HepG2 (cell line): ENCODE measurements at regions not wholly inside any gene's neighbourhood (a gene's known extent, or its start where the extent isn't known, plus 50 kb on each side); places are given as distances from the start of the nearest gene placed in this dataset.

Experiments used
- MBD4 ChIP-seq: IDR thresholded peaks from 2 replicates; pipeline ENCODE4 v1.6.1; 2012; ENCODE audit warnings: low read length, inconsistent platforms, borderline replicate concordance
- NAIF1 ChIP-seq: sonication (generic); formaldehyde crosslinking; IDR thresholded peaks from 2 replicates; pipeline ENCODE4 v1.5.0; 2020; ENCODE audit warnings: mild to moderate bottlenecking, missing genetic modification reagents, borderline replicate concordance
- PCBP2 ChIP-seq: fragments of 200-400 bp; formaldehyde crosslinking; optimal IDR thresholded peaks from 2 replicates; pipeline ENCODE3; 2018; ENCODE audit warnings: low read length, low read depth; ENCODE audit not compliant: poor library complexity, severe bottlenecking
- REPIN1 ChIP-seq: sonication (generic); formaldehyde crosslinking; IDR thresholded peaks from 2 replicates; pipeline ENCODE4 v1.8.0; 2022; ENCODE audit warnings: missing genetic modification reagents, low read depth, mild to moderate bottlenecking, borderline replicate concordance
- ZBTB42 ChIP-seq: sonication (generic); formaldehyde crosslinking; IDR thresholded peaks from 2 replicates; pipeline ENCODE4 v1.5.0; 2020; ENCODE audit warnings: mild to moderate bottlenecking, missing genetic modification reagents
- ZNF337 ChIP-seq: sonication (generic); formaldehyde crosslinking; IDR thresholded peaks from 2 replicates; pipeline ENCODE4 v1.5.1; 2020; ENCODE audit warnings: missing genetic modification reagents, low read depth, mild to moderate bottlenecking, borderline replicate concordance
- ZNF33A ChIP-seq: sonication (generic); formaldehyde crosslinking; IDR thresholded peaks from 2 replicates; pipeline ENCODE4 v1.5.1; 2020; ENCODE audit warnings: missing genetic modification reagents, mild to moderate bottlenecking, moderate library complexity, borderline replicate concordance
- ZNF34 ChIP-seq: sonication (generic); formaldehyde crosslinking; IDR thresholded peaks from 2 replicates; pipeline ENCODE4 v1.4.0; 2020; ENCODE audit warnings: mild to moderate bottlenecking, missing genetic modification reagents, borderline replicate concordance
- ZNF383 ChIP-seq: sonication (generic); formaldehyde crosslinking; IDR thresholded peaks from 2 replicates; pipeline ENCODE4 v1.4.0; 2020; ENCODE audit warnings: missing genetic modification reagents, mild to moderate bottlenecking, borderline replicate concordance
- ZNF496 ChIP-seq: sonication (generic); formaldehyde crosslinking; IDR thresholded peaks from 2 replicates; pipeline ENCODE4 v1.8.1; 2023; ENCODE audit warnings: mild to moderate bottlenecking, moderate library complexity, missing genetic modification reagents; ENCODE audit not compliant: insufficient replicate concordance
- ZNF615 ChIP-seq: sonication (generic); formaldehyde crosslinking; IDR thresholded peaks from 2 replicates; pipeline ENCODE4 v1.5.0; 2020; ENCODE audit warnings: mild to moderate bottlenecking, missing genetic modification reagents, borderline replicate concordance
- ZNF781 ChIP-seq: sonication (generic); formaldehyde crosslinking; IDR thresholded peaks from 2 replicates; pipeline ENCODE4 v1.5.1; 2020; ENCODE audit warnings: borderline replicate concordance, mild to moderate bottlenecking, missing genetic modification reagents; ENCODE audit errors: not compliant biosample characterization
- ZNF790 ChIP-seq: sonication (generic); formaldehyde crosslinking; IDR thresholded peaks from 2 replicates; pipeline ENCODE4 v1.8.0; 2022; ENCODE audit warnings: missing genetic modification reagents, mild to moderate bottlenecking, borderline replicate concordance
- TF ChIP-seq, protein P1 (sequence below): sonication (generic); formaldehyde crosslinking; IDR thresholded peaks from 2 replicates; pipeline ENCODE4 v1.8.1; 2023; ENCODE audit warnings: mild to moderate bottlenecking, missing genetic modification reagents
- TF ChIP-seq, protein P2 (sequence below): sonication (generic); formaldehyde crosslinking; IDR thresholded peaks from 2 replicates; pipeline ENCODE4 v1.8.1; 2023; ENCODE audit warnings: missing genetic modification reagents, mild to moderate bottlenecking, borderline replicate concordance
- TF ChIP-seq, protein P3 (sequence below): sonication (generic); formaldehyde crosslinking; IDR thresholded peaks from 2 replicates; pipeline ENCODE4 v1.5.0; 2020; ENCODE audit warnings: mild to moderate bottlenecking, missing genetic modification reagents, borderline replicate concordance
- TF ChIP-seq, protein P4 (sequence below): sonication (generic); formaldehyde crosslinking; IDR thresholded peaks from 2 replicates; pipeline ENCODE4 v1.4.0; 2020; ENCODE audit warnings: missing genetic modification reagents
- TF ChIP-seq, protein P5 (sequence below): sonication (generic); formaldehyde crosslinking; IDR thresholded peaks from 2 replicates; pipeline ENCODE4 v1.4.0; 2020; ENCODE audit warnings: low read depth, mild to moderate bottlenecking, missing genetic modification reagents

DNA sequence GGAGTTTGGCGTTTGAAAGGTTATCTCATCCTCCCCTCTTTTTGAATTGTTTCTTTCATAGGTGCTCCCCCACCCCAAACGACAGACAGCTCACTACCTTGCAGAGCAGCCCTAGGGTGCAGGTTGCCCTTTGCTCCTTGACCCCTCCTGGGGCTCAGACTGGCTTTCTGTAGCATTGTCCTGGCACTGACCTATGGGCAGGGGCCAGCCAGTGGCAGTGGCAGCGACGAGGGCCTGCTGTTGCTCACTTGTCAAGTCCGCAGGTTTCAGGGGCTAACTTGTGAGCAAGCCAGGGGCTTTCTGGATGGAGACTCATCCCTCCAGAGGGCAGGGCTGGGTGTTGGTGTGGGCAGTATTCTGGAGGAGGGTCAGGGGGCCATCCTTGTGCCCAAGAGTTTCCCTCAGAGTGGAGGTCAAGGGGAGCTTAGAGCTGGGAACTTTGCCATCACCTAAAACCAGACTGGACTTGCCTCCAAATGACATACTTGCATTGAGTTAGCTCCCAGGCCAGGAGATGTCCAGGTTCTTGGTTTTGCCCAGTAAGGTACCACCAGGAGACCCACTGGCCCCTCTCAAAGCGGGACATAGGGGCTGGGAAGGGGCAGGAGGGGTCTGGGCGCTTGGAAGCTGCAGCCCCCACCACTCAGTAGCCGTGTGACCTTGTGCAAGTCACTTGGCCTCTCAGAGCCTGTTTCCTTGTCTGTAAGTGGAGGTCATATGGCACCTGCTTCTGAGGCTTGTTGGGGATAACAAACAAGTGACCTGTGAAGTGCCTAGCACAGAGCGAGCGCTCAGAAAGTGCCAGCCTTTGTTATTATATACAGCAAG is 53.5 kb upstream of the CDKN2AIPNL start (continued):
- no peak for TF ChIP-seq ZNF33A (CRISPR knock-in tag)
- TF ChIP-seq ZNF496 (CRISPR knock-in tag), result no peak
- peak; percentile 70; the same call in 1 of the 2 replicates for TF ChIP-seq ZBTB42 (CRISPR knock-in tag)
- no peak for TF ChIP-seq PCBP2
- TF ChIP-seq, protein P1, sequence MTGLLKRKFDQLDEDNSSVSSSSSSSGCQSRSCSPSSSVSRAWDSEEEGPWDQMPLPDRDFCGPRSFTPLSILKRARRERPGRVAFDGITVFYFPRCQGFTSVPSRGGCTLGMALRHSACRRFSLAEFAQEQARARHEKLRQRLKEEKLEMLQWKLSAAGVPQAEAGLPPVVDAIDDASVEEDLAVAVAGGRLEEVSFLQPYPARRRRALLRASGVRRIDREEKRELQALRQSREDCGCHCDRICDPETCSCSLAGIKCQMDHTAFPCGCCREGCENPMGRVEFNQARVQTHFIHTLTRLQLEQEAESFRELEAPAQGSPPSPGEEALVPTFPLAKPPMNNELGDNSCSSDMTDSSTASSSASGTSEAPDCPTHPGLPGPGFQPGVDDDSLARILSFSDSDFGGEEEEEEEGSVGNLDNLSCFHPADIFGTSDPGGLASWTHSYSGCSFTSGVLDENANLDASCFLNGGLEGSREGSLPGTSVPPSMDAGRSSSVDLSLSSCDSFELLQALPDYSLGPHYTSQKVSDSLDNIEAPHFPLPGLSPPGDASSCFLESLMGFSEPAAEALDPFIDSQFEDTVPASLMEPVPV (CRISPR knock-in tag), result peak; percentile 38; the same call in 1 of the 2 replicates
- no peak for TF ChIP-seq NAIF1 (CRISPR knock-in tag)
- TF ChIP-seq ZNF34 (CRISPR knock-in tag), result peak; percentile 0; the same call in 1 of the 2 replicates
- 0 out of 2 replicates have a peak, but pooled peaks have one; percentile 25 for TF ChIP-seq ZNF790 (CRISPR knock-in tag)
- TF ChIP-seq, protein P2, sequence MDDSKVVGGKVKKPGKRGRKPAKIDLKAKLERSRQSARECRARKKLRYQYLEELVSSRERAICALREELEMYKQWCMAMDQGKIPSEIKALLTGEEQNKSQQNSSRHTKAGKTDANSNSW (CRISPR knock-in tag), result no peak
- no peak for TF ChIP-seq ZNF337 (CRISPR knock-in tag)
- TF ChIP-seq, protein P3, sequence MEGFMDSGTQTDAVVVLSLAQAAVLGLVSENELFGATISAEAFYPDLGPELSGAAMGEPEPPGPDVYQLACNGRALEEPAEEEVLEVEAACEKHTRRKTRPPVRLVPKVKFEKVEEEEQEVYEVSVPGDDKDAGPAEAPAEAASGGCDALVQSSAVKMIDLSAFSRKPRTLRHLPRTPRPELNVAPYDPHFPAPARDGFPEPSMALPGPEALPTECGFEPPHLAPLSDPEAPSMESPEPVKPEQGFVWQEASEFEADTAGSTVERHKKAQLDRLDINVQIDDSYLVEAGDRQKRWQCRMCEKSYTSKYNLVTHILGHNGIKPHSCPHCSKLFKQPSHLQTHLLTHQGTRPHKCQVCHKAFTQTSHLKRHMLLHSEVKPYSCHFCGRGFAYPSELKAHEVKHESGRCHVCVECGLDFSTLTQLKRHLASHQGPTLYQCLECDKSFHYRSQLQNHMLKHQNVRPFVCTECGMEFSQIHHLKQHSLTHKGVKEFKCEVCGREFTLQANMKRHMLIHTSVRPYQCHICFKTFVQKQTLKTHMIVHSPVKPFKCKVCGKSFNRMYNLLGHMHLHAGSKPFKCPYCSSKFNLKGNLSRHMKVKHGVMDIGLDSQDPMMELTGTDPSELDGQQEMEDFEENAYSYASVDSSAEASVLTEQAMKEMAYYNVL (CRISPR knock-in tag), result no peak; the same call in 1 of the 2 replicates
- TF ChIP-seq, protein P4, sequence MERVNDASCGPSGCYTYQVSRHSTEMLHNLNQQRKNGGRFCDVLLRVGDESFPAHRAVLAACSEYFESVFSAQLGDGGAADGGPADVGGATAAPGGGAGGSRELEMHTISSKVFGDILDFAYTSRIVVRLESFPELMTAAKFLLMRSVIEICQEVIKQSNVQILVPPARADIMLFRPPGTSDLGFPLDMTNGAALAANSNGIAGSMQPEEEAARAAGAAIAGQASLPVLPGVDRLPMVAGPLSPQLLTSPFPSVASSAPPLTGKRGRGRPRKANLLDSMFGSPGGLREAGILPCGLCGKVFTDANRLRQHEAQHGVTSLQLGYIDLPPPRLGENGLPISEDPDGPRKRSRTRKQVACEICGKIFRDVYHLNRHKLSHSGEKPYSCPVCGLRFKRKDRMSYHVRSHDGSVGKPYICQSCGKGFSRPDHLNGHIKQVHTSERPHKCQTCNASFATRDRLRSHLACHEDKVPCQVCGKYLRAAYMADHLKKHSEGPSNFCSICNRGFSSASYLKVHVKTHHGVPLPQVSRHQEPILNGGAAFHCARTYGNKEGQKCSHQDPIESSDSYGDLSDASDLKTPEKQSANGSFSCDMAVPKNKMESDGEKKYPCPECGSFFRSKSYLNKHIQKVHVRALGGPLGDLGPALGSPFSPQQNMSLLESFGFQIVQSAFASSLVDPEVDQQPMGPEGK (CRISPR knock-in tag), result peak; percentile 32; the same call in 1 of the 2 replicates
- TF ChIP-seq ZNF781 (CRISPR knock-in tag), result no peak
- TF ChIP-seq, protein P5, sequence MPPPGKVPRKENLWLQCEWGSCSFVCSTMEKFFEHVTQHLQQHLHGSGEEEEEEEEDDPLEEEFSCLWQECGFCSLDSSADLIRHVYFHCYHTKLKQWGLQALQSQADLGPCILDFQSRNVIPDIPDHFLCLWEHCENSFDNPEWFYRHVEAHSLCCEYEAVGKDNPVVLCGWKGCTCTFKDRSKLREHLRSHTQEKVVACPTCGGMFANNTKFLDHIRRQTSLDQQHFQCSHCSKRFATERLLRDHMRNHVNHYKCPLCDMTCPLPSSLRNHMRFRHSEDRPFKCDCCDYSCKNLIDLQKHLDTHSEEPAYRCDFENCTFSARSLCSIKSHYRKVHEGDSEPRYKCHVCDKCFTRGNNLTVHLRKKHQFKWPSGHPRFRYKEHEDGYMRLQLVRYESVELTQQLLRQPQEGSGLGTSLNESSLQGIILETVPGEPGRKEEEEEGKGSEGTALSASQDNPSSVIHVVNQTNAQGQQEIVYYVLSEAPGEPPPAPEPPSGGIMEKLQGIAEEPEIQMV (CRISPR knock-in tag), result 0 out of 2 replicates have a peak, but pooled peaks have one; percentile 31
- TF ChIP-seq MBD4, result no peak
- TF ChIP-seq REPIN1 (CRISPR knock-in tag), result 0 out of 2 replicates have a peak, but pooled peaks have one; percentile 18
- TF ChIP-seq ZNF615 (CRISPR knock-in tag), result no peak
- TF ChIP-seq ZNF383 (CRISPR knock-in tag), result 0 out of 2 replicates have a peak, but pooled peaks have one; percentile 1
